ENCODE measurements at regions not wholly inside any gene's neighbourhood (a gene's known extent, or its start where the extent isn't known, plus 50 kb on each side); places are given as distances from the start of the nearest gene placed in this dataset.

- TF ChIP-seq CTCF (IDR thresholded peaks at IDR 0.05) (no peak), EZH2 (IDR thresholded peaks at IDR 0.05) (no peak), EZH2phosphoT487 (IDR thresholded peaks at IDR 0.05) (no peak)
These were observed 228.9 kb upstream of the SMLR1 start for GRCh38 chr6:130598021-130598989.
